Lower leg skin (tissue), 3 donors: ENCODE measurements at regions not wholly inside any gene's neighbourhood (a gene's known extent, or its start where the extent isn't known, plus 50 kb on each side); places are given as distances from the start of the nearest gene placed in this dataset.

Source experiments
- CTCF ChIP-seq, 3 donors: fragments of 450-650 bp; IDR thresholded peaks; one replicate each; pipeline ENCODE4 v1.5.1; 2016; ENCODE audit warnings: antibody characterized with exemption in 3 of 3, mild to moderate bottlenecking in 3 of 3, moderate library complexity in 2 of 3
- POLR2A ChIP-seq, 2 donors: fragments of 450-650 bp; IDR thresholded peaks; one replicate each; pipeline ENCODE4 v1.6.1; 2016 to 2017; ENCODE audit warnings: antibody characterized with exemption in 2 of 2, mild to moderate bottlenecking in 1 of 2, moderate library complexity in 1 of 2

- TF ChIP-seq CTCF (IDR thresholded peaks at IDR 0.05) (no peak), POLR2A (IDR thresholded peaks at IDR 0.05) (no peak)
Measured at GRCh38 chr3:182212479-182213076, 500.9 kb downstream of the SOX2 start.
